WTC11 (cell line): ENCODE measurements at regions not wholly inside any gene's neighbourhood (a gene's known extent, or its start where the extent isn't known, plus 50 kb on each side); places are given as distances from the start of the nearest gene placed in this dataset.

Experiments used
- AFF4 ChIP-seq: sonication (generic); formaldehyde crosslinking; IDR thresholded peaks from 2 replicates; pipeline ENCODE4 v1.8.1; 2023; ENCODE audit warnings: mild to moderate bottlenecking, missing genetic modification reagents, borderline replicate concordance
- CBFB ChIP-seq: sonication (generic); formaldehyde crosslinking; IDR thresholded peaks from 2 replicates; pipeline ENCODE4 v1.8.1; 2022; ENCODE audit warnings: mild to moderate bottlenecking, low read depth, missing genetic modification reagents
- CTCF ChIP-seq: fragments of 200-600 bp; IDR thresholded peaks from 2 replicates; pipeline ENCODE4 v1.8.0; 2022; ENCODE audit warnings: antibody characterized with exemption
- ELF4 ChIP-seq: sonication (generic); formaldehyde crosslinking; IDR thresholded peaks from 2 replicates; pipeline ENCODE4 v1.8.1; 2022; ENCODE audit warnings: low read depth, mild to moderate bottlenecking, moderate library complexity, missing genetic modification reagents
- ETV6 ChIP-seq: sonication (generic); formaldehyde crosslinking; IDR thresholded peaks from 2 replicates; pipeline ENCODE4 v1.8.1; 2022; ENCODE audit warnings: mild to moderate bottlenecking, missing genetic modification reagents
- HMGXB4 ChIP-seq: sonication (generic); formaldehyde crosslinking; IDR thresholded peaks from 2 replicates; pipeline ENCODE4 v1.8.1; 2023; ENCODE audit warnings: mild to moderate bottlenecking, moderate library complexity, missing genetic modification reagents
- MAX ChIP-seq: sonication (generic); formaldehyde crosslinking; IDR thresholded peaks from 2 replicates; pipeline ENCODE4 v1.8.0; 2022; ENCODE audit warnings: mild to moderate bottlenecking, missing genetic modification reagents
- NFYB ChIP-seq: sonication (generic); formaldehyde crosslinking; conservative IDR thresholded peaks from 2 replicates; pipeline ENCODE4 v1.8.0; 2022; ENCODE audit warnings: low read depth, missing genetic modification reagents
- SMAD4 ChIP-seq: sonication (generic); formaldehyde crosslinking; IDR thresholded peaks from 2 replicates; pipeline ENCODE4 v1.8.0; 2022; ENCODE audit warnings: mild to moderate bottlenecking, missing genetic modification reagents
- SP1 ChIP-seq: sonication (generic); formaldehyde crosslinking; conservative IDR thresholded peaks from 2 replicates; pipeline ENCODE4 v1.8.1; 2022; ENCODE audit warnings: missing genetic modification reagents
- ZNF121 ChIP-seq: sonication (generic); formaldehyde crosslinking; IDR thresholded peaks from 2 replicates; pipeline ENCODE4 v1.8.0; 2023; ENCODE audit warnings: missing genetic modification reagents
- ZNF138 ChIP-seq: sonication (generic); formaldehyde crosslinking; conservative IDR thresholded peaks from 2 replicates; pipeline ENCODE4 v1.8.1; 2022; ENCODE audit warnings: mild to moderate bottlenecking, moderate library complexity, missing genetic modification reagents
- ZSCAN18 ChIP-seq: fragments of 250-450 bp; sonication (Bioruptor Pico); IDR thresholded peaks from 2 replicates; pipeline ENCODE4 v2.1.2; 2022; ENCODE audit warnings: mild to moderate bottlenecking, moderate library complexity

- TF ChIP-seq CTCF (no peak), SMAD4 (CRISPR knock-in tag) (no peak), ZSCAN18 (CRISPR knock-in tag) (no peak), MAX (CRISPR knock-in tag) (no peak), SP1 (CRISPR knock-in tag) (no peak), ZNF121 (CRISPR knock-in tag) (no peak), ETV6 (CRISPR knock-in tag) (no peak), NFYB (CRISPR knock-in tag) (no peak), ELF4 (CRISPR knock-in tag) (no peak), HMGXB4 (no peak), CBFB (CRISPR knock-in tag) (no peak), AFF4 (CRISPR knock-in tag) (no peak), ZNF138 (no peak)
Observed at GRCh38 chr10:118141471-118141870, 94.7 kb upstream of the RAB11FIP2 start.
